IMR-90 (cell line): ENCODE measurements at regions not wholly inside any gene's neighbourhood (a gene's known extent, or its start where the extent isn't known, plus 50 kb on each side); places are given as distances from the start of the nearest gene placed in this dataset.

Experiments
- ATAC-seq: fragments of 200-7000 bp; cut with Tn5 transposase; 2 replicates; pipeline ENCODE4 v1.9.1; 2020; ENCODE audit warnings: low read depth, mild to moderate bottlenecking, moderate library complexity
- BruUV-seq: library from RNA; stranded (reverse); fragments of 400-500 nt; replicated peaks from 2 replicates; lab custom pipeline; 2021; lab: Mats Ljungman, UMichigan
- CTCF ChIA-PET: fragments of 300-600 bp; formaldehyde crosslinking; extraction: SDS; loops from one replicate; lab custom pipeline; 2021; ENCODE audit warnings: antibody characterized with exemption; lab: Yijun Ruan, JAX
- POLR2A ChIA-PET: fragments of 300-600 bp; sonication (Branson Sonifier 250); formaldehyde crosslinking; loops from one replicate; lab custom pipeline; 2022; ENCODE audit warnings: antibody characterized with exemption; ENCODE audit not compliant: unreplicated experiment; lab: Charles Lee
- DNase-seq: peaks from one replicate; pipeline ENCODE4 v3.0.0; 2013
- H2AFZ ChIP-seq: replicated peaks from 2 replicates; pipeline ENCODE3; 2013; ENCODE audit warnings: low read length, mild to moderate bottlenecking; ENCODE audit not compliant: poor library complexity
- H2AK5ac ChIP-seq: 2 replicates; pipeline ENCODE4 v1.6.1; 2013; ENCODE audit warnings: low read depth, low read length, inconsistent platforms
- H2AK9ac ChIP-seq: replicated peaks from 2 replicates; pipeline ENCODE3; 2013; ENCODE audit warnings: mild to moderate bottlenecking, low read depth, low read length, moderate library complexity; ENCODE audit not compliant: poor library complexity
- H2BK120ac ChIP-seq: 2 replicates; pipeline ENCODE4 v1.6.1; 2013; ENCODE audit warnings: low read depth, low read length, inconsistent platforms
- H2BK15ac ChIP-seq: 3 replicates; pipeline ENCODE4 v1.6.1; 2013; ENCODE audit warnings: low read depth, low read length, inconsistent platforms
- H2BK20ac ChIP-seq: 2 replicates; pipeline ENCODE4 v1.6.1; 2013; ENCODE audit warnings: low read depth, mild to moderate bottlenecking, inconsistent platforms, low read length, moderate library complexity
- H2BK5ac ChIP-seq: 2 replicates; pipeline ENCODE4 v1.6.1; 2013; ENCODE audit warnings: mild to moderate bottlenecking, low read depth, low read length, inconsistent platforms; ENCODE audit not compliant: poor library complexity, severe bottlenecking
- H3K14ac ChIP-seq: replicated peaks from 2 replicates; pipeline ENCODE4 v1.6.1; 2013; ENCODE audit warnings: low read depth, low read length, inconsistent platforms
- H3K18ac ChIP-seq: 2 replicates; pipeline ENCODE4 v1.6.1; 2013; ENCODE audit warnings: low read depth, low read length, control low read depth
- H3K23ac ChIP-seq: 2 replicates; pipeline ENCODE4 v1.6.1; 2013; ENCODE audit warnings: low read depth, low read length, inconsistent platforms
- H3K27ac ChIP-seq: 2 replicates; pipeline ENCODE4 v1.5.1; 2013; ENCODE audit warnings: mild to moderate bottlenecking, control low read depth, low read length; ENCODE audit not compliant: insufficient read depth
- H3K27me3 ChIP-seq: 2 replicates; pipeline ENCODE4 v1.6.1; 2013; ENCODE audit warnings: low read length; ENCODE audit not compliant: control insufficient read depth, insufficient read depth
- H3K36me3 ChIP-seq: 2 replicates; pipeline ENCODE4 v1.6.1; 2013; ENCODE audit warnings: low read length, mixed read lengths; ENCODE audit not compliant: control insufficient read depth, insufficient read depth
- H3K4ac ChIP-seq: 2 replicates; pipeline ENCODE4 v1.6.1; 2013; ENCODE audit warnings: low read depth, low read length, inconsistent platforms
- H3K4me1 ChIP-seq: 2 replicates; pipeline ENCODE4 v1.6.1; 2013; ENCODE audit warnings: low read length, mixed read lengths; ENCODE audit not compliant: control insufficient read depth, insufficient read depth
- H3K4me2 ChIP-seq: 2 replicates; pipeline ENCODE4 v1.6.1; 2013; ENCODE audit warnings: low read depth, mild to moderate bottlenecking, control low read depth, low read length, moderate library complexity
- H3K4me3 ChIP-seq: 2 replicates; pipeline ENCODE4 v1.5.1; 2013; ENCODE audit warnings: low read depth, mild to moderate bottlenecking, control low read depth, low read length, moderate library complexity; ENCODE audit not compliant: insufficient read depth
- H3K56ac ChIP-seq: 2 replicates; pipeline ENCODE4 v1.6.1; 2013; ENCODE audit warnings: low read length, inconsistent platforms; ENCODE audit not compliant: insufficient read depth; ENCODE audit errors: extremely low read depth
- H3K79me1 ChIP-seq, 2 experiments: 2 replicates each; pipeline ENCODE4 v1.6.1; 2013; ENCODE audit warnings: low read length in 2 of 2, inconsistent platforms in 1 of 2, low read depth in 1 of 2
- H3K9ac ChIP-seq: 2 replicates; pipeline ENCODE4 v1.6.1; 2013; ENCODE audit warnings: low read depth, low read length, control low read depth
- H3K9me1 ChIP-seq: 2 replicates; pipeline ENCODE4 v1.6.1; 2013; ENCODE audit warnings: low read length, inconsistent platforms; ENCODE audit not compliant: insufficient read depth
- H3K9me3 ChIP-seq: 2 replicates; pipeline ENCODE4 v1.6.1; 2013; ENCODE audit warnings: low read length; ENCODE audit not compliant: control insufficient read depth, insufficient read depth
- H4K20me1 ChIP-seq: 2 replicates; pipeline ENCODE4 v1.6.1; 2013; ENCODE audit warnings: low read length, inconsistent platforms; ENCODE audit not compliant: insufficient read depth
- H4K5ac ChIP-seq: 2 replicates; pipeline ENCODE4 v1.6.1; 2013; ENCODE audit warnings: mild to moderate bottlenecking, low read depth, low read length, control low read depth
- H4K8ac ChIP-seq, 2 experiments: 2 replicates each; pipeline ENCODE4 v1.6.1; 2013; ENCODE audit warnings: low read depth in 2 of 2, low read length in 2 of 2, control low read depth in 1 of 2, inconsistent platforms in 1 of 2
- H4K91ac ChIP-seq: 2 replicates; pipeline ENCODE4 v1.6.1; 2013; ENCODE audit warnings: low read depth, low read length, inconsistent platforms; ENCODE audit not compliant: insufficient read depth
- BHLHE40 ChIP-seq: fragments of 150-350 bp; IDR thresholded peaks from 2 replicates; pipeline ENCODE4 v1.6.1; 2016; ENCODE audit warnings: mild to moderate bottlenecking, low read depth, low read length
- CEBPB ChIP-seq: IDR thresholded peaks from 2 replicates; pipeline ENCODE4 v1.6.1; 2012; ENCODE audit warnings: low read depth, low read length, improper control_type of control experiment
- CHD1 ChIP-seq: IDR thresholded peaks from 2 replicates; pipeline ENCODE4 v1.6.1; 2012; ENCODE audit warnings: low read depth, low read length, improper control_type of control experiment
- ELK1 ChIP-seq: fragments of 150-350 bp; IDR thresholded peaks from 2 replicates; pipeline ENCODE4 v1.6.1; 2016; ENCODE audit warnings: low read depth, mild to moderate bottlenecking, low read length, moderate library complexity, borderline replicate concordance
- FOS ChIP-seq: fragments of 150-350 bp; IDR thresholded peaks from 2 replicates; pipeline ENCODE4 v1.6.1; 2016; ENCODE audit warnings: low read depth, low read length
- MAFK ChIP-seq: IDR thresholded peaks from 2 replicates; pipeline ENCODE4 v1.6.1; 2012; ENCODE audit warnings: low read depth, low read length, improper control_type of control experiment
- MAZ ChIP-seq: IDR thresholded peaks from 2 replicates; pipeline ENCODE4 v1.6.1; 2012; ENCODE audit warnings: low read depth, mild to moderate bottlenecking, low read length, improper control_type of control experiment, moderate library complexity, borderline replicate concordance
- MXI1 ChIP-seq: IDR thresholded peaks from 2 replicates; pipeline ENCODE4 v1.6.1; 2012; ENCODE audit warnings: low read depth, mild to moderate bottlenecking, low read length, moderate library complexity, borderline replicate concordance
- NFE2L2 ChIP-seq: fragments of 150-350 bp; IDR thresholded peaks from 2 replicates; pipeline ENCODE4 v1.6.1; 2016; ENCODE audit warnings: low read depth, mild to moderate bottlenecking, low read length
- POLR2A ChIP-seq: IDR thresholded peaks from 2 replicates; pipeline ENCODE4 v1.6.1; 2012; ENCODE audit warnings: mild to moderate bottlenecking, low read depth, low read length
- RAD21 ChIP-seq: IDR thresholded peaks from 2 replicates; pipeline ENCODE4 v1.6.1; 2012; ENCODE audit warnings: low read length, improper control_type of control experiment
- RCOR1 ChIP-seq: IDR thresholded peaks from 2 replicates; pipeline ENCODE4 v1.6.1; 2012; ENCODE audit warnings: mild to moderate bottlenecking, low read length, improper control_type of control experiment; ENCODE audit not compliant: insufficient replicate concordance
- RFX5 ChIP-seq: IDR thresholded peaks from 2 replicates; pipeline ENCODE4 v1.8.0; 2012; ENCODE audit warnings: low read depth, mild to moderate bottlenecking, low read length, moderate library complexity
- SMC3 ChIP-seq: fragments of 150-350 bp; IDR thresholded peaks from 2 replicates; pipeline ENCODE4 v1.6.1; 2016; ENCODE audit warnings: low read depth, mild to moderate bottlenecking, antibody characterized with exemption, low read length, moderate library complexity
- USF2 ChIP-seq: fragments of 150-350 bp; IDR thresholded peaks from 2 replicates; pipeline ENCODE4 v1.6.1; 2017; ENCODE audit warnings: mild to moderate bottlenecking, antibody characterized with exemption, low read length, low read depth
- WGBS, 2 experiments: methylation state at CpG; one replicate each; pipeline versions ENCODE4 v1.1.5 to v1.1.7; 2013; ENCODE audit warnings: missing lambda C conversion rate in 2 of 2; ENCODE audit not compliant: insufficient read length in 1 of 2; ENCODE audit errors: extremely low coverage in 2 of 2; 5-methylcytosine and 5-hydroxymethylcytosine counted together
- dilution Hi-C: fragments of 300-500 bp; cut with HindIII; formaldehyde crosslinking; loops from one replicate; pipeline ENCODE4 v1.14.3; 2018; ENCODE audit warnings: low sequenced_read_pairs; ENCODE audit not compliant: unreplicated experiment
- in situ Hi-C: fragments of 300-500 bp; cut with MboI; formaldehyde crosslinking; loops from 3 replicates; pipeline ENCODE4 v1.14.3; 2019; ENCODE audit warnings: low sequenced_read_pairs, inconsistent platforms, mixed read lengths
- intact Hi-C: fragments of 100-400 bp; cut with micrococcal nuclease; formaldehyde crosslinking; loops from 2 replicates; pipeline ENCODE4 v1.10.0; 2022
- TF ChIP-seq, protein P1 (sequence below): conservative IDR thresholded peaks from 2 replicates; pipeline ENCODE4 v1.5.1; 2012; ENCODE audit warnings: mild to moderate bottlenecking, low read depth, low read length, improper control_type of control experiment

- H3K27ac ChIP-seq = no peak overlapping the region
- H4K8ac ChIP-seq = 0 out of 4 replicates have a peak overlapping the region, but pooled peaks of 1 of the 2 experiments have one; percentile 27
- peaks cover 4% of the 10 kb centered on the region for H3K4me1 ChIP-seq
- 100% methylated on average over 8 of the region's 10 CpGs; no CpG with 5 or more reads in 1 of the 2 experiments for WGBS, 2 experiments
- H3K36me3 ChIP-seq = no peaks in the 10 kb centered on the region; the same call in 1 of the 2 replicates
- no peaks in the 10 kb centered on the region for H3K9me1 ChIP-seq
- no peak overlapping the region for H3K14ac ChIP-seq
- ATAC-seq (no peak), DNase-seq (no peak)
- in situ Hi-C loops = no loop called here
- 0 out of 2 replicates have a peak overlapping the region, but pooled peaks have one; percentile 24 for H3K4ac ChIP-seq
- no peak overlapping the region for H4K5ac ChIP-seq
- ChIA-PET POLR2A (no interaction called here), CTCF (interaction anchor here (0.6 to 3.2 kb wide), 11 partner anchors 9 to 583 kb away, joined by 3 to 34 read pairs (median 5); partner anchors contain the start of gene TIMM22)
- H2AK5ac ChIP-seq = peak overlapping the region; percentile 85; the same call in 1 of the 2 replicates
- no peak overlapping the region for H2BK20ac ChIP-seq
- H2BK5ac ChIP-seq = peak overlapping the region; percentile 52
- no peak for TF ChIP-seq MXI1
- TF ChIP-seq USF2 = no peak
- TF ChIP-seq, protein P1, sequence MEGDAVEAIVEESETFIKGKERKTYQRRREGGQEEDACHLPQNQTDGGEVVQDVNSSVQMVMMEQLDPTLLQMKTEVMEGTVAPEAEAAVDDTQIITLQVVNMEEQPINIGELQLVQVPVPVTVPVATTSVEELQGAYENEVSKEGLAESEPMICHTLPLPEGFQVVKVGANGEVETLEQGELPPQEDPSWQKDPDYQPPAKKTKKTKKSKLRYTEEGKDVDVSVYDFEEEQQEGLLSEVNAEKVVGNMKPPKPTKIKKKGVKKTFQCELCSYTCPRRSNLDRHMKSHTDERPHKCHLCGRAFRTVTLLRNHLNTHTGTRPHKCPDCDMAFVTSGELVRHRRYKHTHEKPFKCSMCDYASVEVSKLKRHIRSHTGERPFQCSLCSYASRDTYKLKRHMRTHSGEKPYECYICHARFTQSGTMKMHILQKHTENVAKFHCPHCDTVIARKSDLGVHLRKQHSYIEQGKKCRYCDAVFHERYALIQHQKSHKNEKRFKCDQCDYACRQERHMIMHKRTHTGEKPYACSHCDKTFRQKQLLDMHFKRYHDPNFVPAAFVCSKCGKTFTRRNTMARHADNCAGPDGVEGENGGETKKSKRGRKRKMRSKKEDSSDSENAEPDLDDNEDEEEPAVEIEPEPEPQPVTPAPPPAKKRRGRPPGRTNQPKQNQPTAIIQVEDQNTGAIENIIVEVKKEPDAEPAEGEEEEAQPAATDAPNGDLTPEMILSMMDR = no peak
- no peak for TF ChIP-seq FOS
- TF ChIP-seq MAFK = no peak
- no peak for TF ChIP-seq CEBPB
- TF ChIP-seq RCOR1 = no peak
- TF ChIP-seq SMC3 = no peak
- no peak for TF ChIP-seq MAZ
- no peak for TF ChIP-seq ELK1
- no peak for TF ChIP-seq CHD1
- no peak for TF ChIP-seq BHLHE40
- TF ChIP-seq RAD21 = no peak
- no peak for TF ChIP-seq POLR2A
- no peak for TF ChIP-seq RFX5
- no peak for TF ChIP-seq NFE2L2
- H3K4me3 ChIP-seq = no peak overlapping the region
- H3K79me1 ChIP-seq = peaks cover 0 to 12% of the 10 kb centered on the region in 2 experiments; a peak in 3 of 4 replicates
- peak overlapping the region; percentile 49 for H2AFZ ChIP-seq
- peak overlapping the region; percentile 66 for H2AK9ac ChIP-seq
- no peak overlapping the region for H3K23ac ChIP-seq
- no peak overlapping the region for H3K9ac ChIP-seq
- no peak overlapping the region for H3K18ac ChIP-seq
- dilution Hi-C loops = no loop called here
- BruUV-seq = no TSS peak
- no peaks in the 10 kb centered on the region for H3K9me3 ChIP-seq
- no peak overlapping the region for H2BK15ac ChIP-seq
- peak overlapping the region; percentile 1; the same call in 1 of the 2 replicates for H4K91ac ChIP-seq
- H3K4me2 ChIP-seq = no peak overlapping the region
- no peaks in the 10 kb centered on the region for H3K27me3 ChIP-seq
- no peak overlapping the region for H2BK120ac ChIP-seq
- no peak overlapping the region for H3K56ac ChIP-seq
- H4K20me1 ChIP-seq = no peaks in the 10 kb centered on the region
- intact Hi-C loops = loop anchor here (2.0 to 5.0 kb wide), 2 partner anchors 568 to 584 kb away; partner anchors contain the start of gene TIMM22
Observed at GRCh38 chr17:413016-413350, 60.4 kb upstream of the RPH3AL start.
